GM19043 (cell line): ENCODE measurements at regions not wholly inside any gene's neighbourhood (a gene's known extent, or its start where the extent isn't known, plus 50 kb on each side); places are given as distances from the start of the nearest gene placed in this dataset.
"Not testable (repeated sequence)": the region's sequence is repeated elsewhere in the genome, so short reads cannot be mapped to it uniquely, and the experiment has no call there.

Source experiments
- ATAC-seq: cut with Tn5 transposase; IDR thresholded peaks from one replicate; pipeline ENCODE4 v1.9.1; 2021; ENCODE audit warnings: low read depth; ENCODE audit not compliant: unreplicated experiment

- ATAC-seq, result no peak
Measured at GRCh38 chr1:57623039-57623790, 199.4 kb upstream of the DAB1 start.

GRCh38 chr1:57621776-57622175, 197.9 kb upstream of the DAB1 start:
- no peak for ATAC-seq

- ATAC-seq, result no peak
Measured at GRCh38 chr1:57620605-57621004, 196.7 kb upstream of the DAB1 start.

- no peak for ATAC-seq
Measured at GRCh38 chr1:57616921-57617320, 193.1 kb upstream of the DAB1 start.

GRCh38 chr1:57615956-57616355, 192.1 kb upstream of the DAB1 start:
- ATAC-seq, result no peak

GRCh38 chr1:57612833-57613232, 189.0 kb upstream of the DAB1 start:
- ATAC-seq, result no peak

GRCh38 chr1:57605933-57606332, 182.1 kb upstream of the DAB1 start:
- ATAC-seq, result no peak

GRCh38 chr1:57603696-57604095, 179.8 kb upstream of the DAB1 start:
- ATAC-seq, result no peak

GRCh38 chr1:57600424-57600823, 176.6 kb upstream of the DAB1 start:
- no peak for ATAC-seq

GRCh38 chr1:57599236-57599994, 175.6 kb upstream of the DAB1 start:
- ATAC-seq, result no peak

GRCh38 chr1:57597036-57597435, 173.2 kb upstream of the DAB1 start:
- no peak for ATAC-seq

GRCh38 chr1:57594002-57594401, 170.1 kb upstream of the DAB1 start:
- ATAC-seq, result no peak

GRCh38 chr1:57591842-57592241, 168.0 kb upstream of the DAB1 start:
- ATAC-seq, result no peak

- no peak for ATAC-seq
Measured at GRCh38 chr1:57590978-57591377, 167.1 kb upstream of the DAB1 start.

GRCh38 chr1:57586842-57587241, 163.0 kb upstream of the DAB1 start:
- ATAC-seq, result no peak

GRCh38 chr1:57578680-57579079, 154.8 kb upstream of the DAB1 start:
- ATAC-seq, result no peak

- ATAC-seq, result no peak
Measured at GRCh38 chr1:57578099-57578498, 154.2 kb upstream of the DAB1 start.

GRCh38 chr1:57576756-57577155, 152.9 kb upstream of the DAB1 start:
- no peak for ATAC-seq

- no peak for ATAC-seq
Measured at GRCh38 chr1:57572016-57572415, 148.2 kb upstream of the DAB1 start.

GRCh38 chr1:57558066-57558465, 134.2 kb upstream of the DAB1 start:
- not testable (repeated sequence) for ATAC-seq

GRCh38 chr1:57553666-57554065, 129.8 kb upstream of the DAB1 start:
- ATAC-seq, result no peak

GRCh38 chr1:57551476-57551875, 127.6 kb upstream of the DAB1 start:
- no peak for ATAC-seq
